Prostate gland (tissue), 2 donors: ENCODE measurements at regions not wholly inside any gene's neighbourhood (a gene's known extent, or its start where the extent isn't known, plus 50 kb on each side); places are given as distances from the start of the nearest gene placed in this dataset.
"Not testable (repeated sequence)": the region's sequence is repeated elsewhere in the genome, so short reads cannot be mapped to it uniquely, and the experiment has no call there.

ENCODE experiments used
- DNase-seq: peaks from one replicate; pipeline ENCODE4 v3.0.0-alpha.2; 2019; ENCODE audit warnings: low spot score
- H3K27ac ChIP-seq, 2 donors: fragments of 200-600 bp; sonication (generic); 2 replicates each; pipeline ENCODE4 v1.5.1; 2017 to 2019
- H3K27me3 ChIP-seq: fragments of 200-600 bp; sonication (generic); replicated peaks from 2 replicates; pipeline ENCODE4 v1.5.1; 2019; ENCODE audit not compliant: insufficient read depth
- H3K36me3 ChIP-seq, 2 donors: fragments of 200-600 bp; sonication (generic); 1 replicate in 1 of 2; 2 replicates in 1 of 2; pipeline versions ENCODE4 v1.5.1 to v1.8.1; 2017 to 2019
- H3K4me1 ChIP-seq: fragments of 200-600 bp; sonication (generic); replicated peaks from 2 replicates; pipeline ENCODE4 v1.5.1; 2019
- H3K4me3 ChIP-seq, 2 donors: fragments of 200-600 bp; sonication (generic); 2 replicates each; pipeline ENCODE4 v1.5.1; 2017 to 2019
- H3K9me3 ChIP-seq: fragments of 200-600 bp; sonication (generic); 2 replicates; pipeline ENCODE4 v1.5.1; 2017
- WGBS: methylation state at CpG from one replicate; pipeline ENCODE4 v1.1.5; 2018; 5-methylcytosine and 5-hydroxymethylcytosine counted together
- intact Hi-C: fragments of 100-400 bp; cut with DNase I; formaldehyde crosslinking; loops from one replicate; pipeline ENCODE4 v1.14.2; 2022

GRCh38 chr1:143803095-143803494 lies 168.7 kb downstream of the FAM72C start:
- H3K36me3 ChIP-seq, H3K9me3 ChIP-seq, intact Hi-C loops, DNase-seq, H3K27ac ChIP-seq, H3K4me3 ChIP-seq, H3K27me3 ChIP-seq, H3K4me1 ChIP-seq: not testable (repeated sequence)
- WGBS, result no CpG with 5 or more reads among the region's 13 CpGs

- H3K27ac ChIP-seq, H3K9me3 ChIP-seq, H3K27me3 ChIP-seq, H3K36me3 ChIP-seq, H3K4me1 ChIP-seq, DNase-seq, intact Hi-C loops, H3K4me3 ChIP-seq: not testable (repeated sequence)
- no CpG with 5 or more reads among the region's 22 CpGs for WGBS
Observed at GRCh38 chr1:143799568-143800187, 172.1 kb downstream of the FAM72C start.

GRCh38 chr1:143796369-143796768 lies 175.4 kb downstream of the FAM72C start:
- intact Hi-C loops, DNase-seq, H3K36me3 ChIP-seq, H3K27ac ChIP-seq, H3K4me3 ChIP-seq, H3K4me1 ChIP-seq, H3K27me3 ChIP-seq, H3K9me3 ChIP-seq: not testable (repeated sequence)
- WGBS, result no CpG with 5 or more reads among the region's 3 CpGs

GRCh38 chr1:143792047-143792937 lies 179.5 kb downstream of the FAM72C start:
- H3K4me3 ChIP-seq, intact Hi-C loops, H3K36me3 ChIP-seq, DNase-seq, H3K27me3 ChIP-seq, H3K27ac ChIP-seq, H3K4me1 ChIP-seq, H3K9me3 ChIP-seq: not testable (repeated sequence)
- WGBS, result no CpG with 5 or more reads among the region's 57 CpGs

GRCh38 chr1:143786381-143786780 lies 185.4 kb downstream of the FAM72C start:
- H3K27ac ChIP-seq, intact Hi-C loops, DNase-seq, H3K4me3 ChIP-seq, H3K4me1 ChIP-seq, H3K27me3 ChIP-seq, H3K9me3 ChIP-seq, H3K36me3 ChIP-seq: not testable (repeated sequence)
- WGBS, result no CpG with 5 or more reads among the region's 3 CpGs

- H3K27ac ChIP-seq, H3K4me1 ChIP-seq, H3K4me3 ChIP-seq, H3K9me3 ChIP-seq, DNase-seq, intact Hi-C loops, H3K27me3 ChIP-seq, H3K36me3 ChIP-seq: not testable (repeated sequence)
- WGBS, result no CpG with 5 or more reads among the region's 7 CpGs
Observed at GRCh38 chr1:143785883-143786282, 185.9 kb downstream of the FAM72C start.

GRCh38 chr1:143784239-143784882 lies 187.4 kb downstream of the FAM72C start:
- DNase-seq, H3K9me3 ChIP-seq, H3K27me3 ChIP-seq, H3K27ac ChIP-seq, intact Hi-C loops, H3K4me1 ChIP-seq, H3K4me3 ChIP-seq, H3K36me3 ChIP-seq: not testable (repeated sequence)
- WGBS, result no CpG with 5 or more reads among the region's 11 CpGs

GRCh38 chr1:143778178-143778577 lies 193.6 kb downstream of the FAM72C start:
- DNase-seq, H3K27me3 ChIP-seq, H3K27ac ChIP-seq, H3K4me3 ChIP-seq, intact Hi-C loops, H3K4me1 ChIP-seq, H3K9me3 ChIP-seq, H3K36me3 ChIP-seq: not testable (repeated sequence)
- WGBS, result no CpG with 5 or more reads among the region's 1 CpG

- H3K9me3 ChIP-seq, intact Hi-C loops, H3K27me3 ChIP-seq, H3K27ac ChIP-seq, H3K4me1 ChIP-seq, H3K4me3 ChIP-seq, DNase-seq, H3K36me3 ChIP-seq: not testable (repeated sequence)
- WGBS, result 43% methylated on average over 1 of the region's 2 CpGs
Observed at GRCh38 chr1:143764831-143765230, 207.0 kb downstream of the FAM72C start.

- H3K9me3 ChIP-seq, H3K36me3 ChIP-seq, intact Hi-C loops, H3K4me3 ChIP-seq, H3K27ac ChIP-seq, H3K4me1 ChIP-seq, DNase-seq, H3K27me3 ChIP-seq: not testable (repeated sequence)
- 44% methylated on average over 2 of the region's 7 CpGs for WGBS
Observed at GRCh38 chr1:143760366-143760765, 211.4 kb downstream of the FAM72C start.

GRCh38 chr1:143755961-143756360 lies 215.8 kb downstream of the FAM72C start:
- DNase-seq, H3K27ac ChIP-seq, intact Hi-C loops, H3K4me1 ChIP-seq, H3K27me3 ChIP-seq, H3K9me3 ChIP-seq, H3K36me3 ChIP-seq, H3K4me3 ChIP-seq: not testable (repeated sequence)
- WGBS, result 24% methylated on average over 3 of the region's 3 CpGs
